Liver (tissue), 7 donors: ENCODE measurements at regions not wholly inside any gene's neighbourhood (a gene's known extent, or its start where the extent isn't known, plus 50 kb on each side); places are given as distances from the start of the nearest gene placed in this dataset.

Source experiments
- DNase-seq: peaks from one replicate; pipeline ENCODE4 v3.0.0-alpha.2; 2017; ENCODE audit warnings: low spot score
- H3K27ac ChIP-seq, 2 donors: one replicate each; pipeline ENCODE4 v1.7.0; 2013; ENCODE audit warnings: inconsistent platforms in 2 of 2, low read length in 2 of 2, control low read depth in 1 of 2, low read depth in 1 of 2, mild to moderate bottlenecking in 1 of 2
- H3K27me3 ChIP-seq, 4 donors: one replicate each; pipeline versions ENCODE4 v1.6.1 to v1.7.0; 2013; ENCODE audit warnings: low read length in 3 of 4, inconsistent platforms in 1 of 4, mild to moderate bottlenecking in 1 of 4, moderate library complexity in 1 of 4; ENCODE audit not compliant: control insufficient read depth in 4 of 4, insufficient read depth in 4 of 4
- H3K36me3 ChIP-seq, 4 donors: one replicate each; pipeline versions ENCODE4 v1.6.1 to v1.7.0; 2013; ENCODE audit warnings: low read length in 3 of 4, mild to moderate bottlenecking in 3 of 4, low read depth in 1 of 4, moderate library complexity in 1 of 4; ENCODE audit not compliant: control insufficient read depth in 4 of 4, insufficient read depth in 3 of 4
- H3K4me1 ChIP-seq, 4 donors: one replicate each; pipeline versions ENCODE4 v1.6.1 to v1.7.0; 2013; ENCODE audit warnings: low read length in 3 of 4, mild to moderate bottlenecking in 3 of 4, moderate library complexity in 1 of 4; ENCODE audit not compliant: control insufficient read depth in 4 of 4, insufficient read depth in 4 of 4
- H3K4me3 ChIP-seq, 3 donors: one replicate each; pipeline versions ENCODE4 v1.6.1 to v1.7.0; 2013; ENCODE audit warnings: low read length in 3 of 3, control low read depth in 1 of 3, low read depth in 1 of 3, mild to moderate bottlenecking in 1 of 3
- H3K9ac ChIP-seq, 2 donors: one replicate each; pipeline ENCODE4 v1.7.0; 2013; ENCODE audit warnings: low read length in 2 of 2, mild to moderate bottlenecking in 2 of 2, moderate library complexity in 2 of 2, control low read depth in 1 of 2, low read depth in 1 of 2
- H3K9me3 ChIP-seq, 4 donors: one replicate each; pipeline versions ENCODE4 v1.6.1 to v1.7.0; 2013; ENCODE audit warnings: low read length in 3 of 4; ENCODE audit not compliant: control insufficient read depth in 4 of 4
- EGR1 ChIP-seq, 2 donors: IDR thresholded peaks; 2 replicates each; pipeline ENCODE4 v1.6.1; 2016 to 2018; ENCODE audit warnings: antibody characterized with exemption in 2 of 2, low read depth in 2 of 2
- FOXA1 ChIP-seq: IDR thresholded peaks from 2 replicates; pipeline ENCODE4 v1.6.1; 2016; ENCODE audit warnings: antibody characterized with exemption
- FOXA2 ChIP-seq: IDR thresholded peaks from 2 replicates; pipeline ENCODE4 v1.6.1; 2016; ENCODE audit warnings: antibody characterized with exemption
- GABPA ChIP-seq, 2 donors: IDR thresholded peaks in 1 of 2; conservative IDR thresholded peaks in 1 of 2; 2 replicates each; pipeline ENCODE4 v1.6.1; 2016; ENCODE audit warnings: antibody characterized with exemption in 2 of 2, mild to moderate bottlenecking in 1 of 2, moderate library complexity in 1 of 2
- HNF4G ChIP-seq: IDR thresholded peaks from 2 replicates; pipeline ENCODE4 v1.6.1; 2016; ENCODE audit warnings: antibody characterized with exemption
- JUND ChIP-seq, 2 donors: IDR thresholded peaks; 2 replicates each; pipeline ENCODE4 v1.6.1; 2016; ENCODE audit warnings: antibody characterized with exemption in 2 of 2
- NR2F2 ChIP-seq: IDR thresholded peaks from 2 replicates; pipeline ENCODE4 v1.6.1; 2016; ENCODE audit warnings: antibody characterized with exemption
- RXRA ChIP-seq, 2 donors: IDR thresholded peaks; 2 replicates each; pipeline ENCODE4 v1.6.1; 2017 to 2018; ENCODE audit warnings: antibody characterized with exemption in 2 of 2, mild to moderate bottlenecking in 1 of 2
- SP1 ChIP-seq: IDR thresholded peaks from 2 replicates; pipeline ENCODE4 v1.6.1; 2018; ENCODE audit warnings: antibody characterized with exemption, mild to moderate bottlenecking
- TAF1 ChIP-seq: conservative IDR thresholded peaks from 2 replicates; pipeline ENCODE4 v1.6.1; 2016; ENCODE audit warnings: antibody characterized with exemption, mild to moderate bottlenecking
- YY1 ChIP-seq: IDR thresholded peaks from 2 replicates; pipeline ENCODE4 v1.6.1; 2016; ENCODE audit warnings: antibody characterized with exemption, mild to moderate bottlenecking
- WGBS: extraction: QIAGEN DNeasy Blood & Tissue Kit; methylation state at CpG from one replicate; pipeline ENCODE4 v1.1.7; 2013; 5-methylcytosine and 5-hydroxymethylcytosine counted together
- TF ChIP-seq, protein P1 (sequence below): IDR thresholded peaks from 2 replicates; pipeline ENCODE4 v1.6.1; 2016; ENCODE audit warnings: antibody characterized with exemption
- TF ChIP-seq, protein P2 (sequence below): IDR thresholded peaks from 2 replicates; pipeline ENCODE4 v1.6.1; 2016; ENCODE audit warnings: antibody characterized with exemption
- TF ChIP-seq, protein P3 (sequence below): IDR thresholded peaks from 2 replicates; pipeline ENCODE4 v1.6.1; 2016; ENCODE audit warnings: antibody characterized with exemption
- donor health status: healthy.
- donor health status: healthy.
- donor health status: healthy.
- donor health status: healthy.

DNA sequence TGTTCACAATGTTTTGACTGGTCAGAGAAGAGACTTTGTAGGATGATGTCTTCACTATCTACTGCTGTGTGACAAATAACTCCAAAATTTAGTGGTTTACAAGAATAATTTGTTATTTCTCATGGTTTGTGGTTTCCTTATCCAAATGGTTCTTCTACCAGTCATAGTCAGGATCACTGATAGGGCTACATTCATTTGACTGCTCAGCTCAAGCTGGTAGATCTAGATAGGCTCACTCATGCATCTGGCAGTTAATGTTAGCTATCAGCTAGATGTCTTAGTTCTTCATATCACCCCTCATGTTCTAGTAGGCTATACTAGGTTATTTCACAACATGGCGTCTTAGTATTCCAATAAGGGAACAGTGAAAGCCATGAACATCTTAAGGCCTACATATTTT lies 131.0 kb downstream of the ID4 start:
- no peaks in the 10 kb centered on the region for H3K4me1 ChIP-seq
- TF ChIP-seq, protein P1, sequence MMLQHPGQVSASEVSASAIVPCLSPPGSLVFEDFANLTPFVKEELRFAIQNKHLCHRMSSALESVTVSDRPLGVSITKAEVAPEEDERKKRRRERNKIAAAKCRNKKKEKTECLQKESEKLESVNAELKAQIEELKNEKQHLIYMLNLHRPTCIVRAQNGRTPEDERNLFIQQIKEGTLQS: no peak
- no peak for TF ChIP-seq GABPA (IDR thresholded peaks at IDR 0.05 in 1 of 2, conservative IDR thresholded peaks at IDR 0.05 in 1 of 2)
- WGBS: 82% methylated on average over 1 of the region's 1 CpG
- no peaks in the 10 kb centered on the region for H3K27me3 ChIP-seq
- H3K9ac ChIP-seq: no peak overlapping the region
- no peak overlapping the region for H3K27ac ChIP-seq
- no peak overlapping the region for H3K4me3 ChIP-seq
- H3K36me3 ChIP-seq: no peaks in the 10 kb centered on the region
- H3K9me3 ChIP-seq: no peaks in the 10 kb centered on the region
- no peak for DNase-seq

DNA sequence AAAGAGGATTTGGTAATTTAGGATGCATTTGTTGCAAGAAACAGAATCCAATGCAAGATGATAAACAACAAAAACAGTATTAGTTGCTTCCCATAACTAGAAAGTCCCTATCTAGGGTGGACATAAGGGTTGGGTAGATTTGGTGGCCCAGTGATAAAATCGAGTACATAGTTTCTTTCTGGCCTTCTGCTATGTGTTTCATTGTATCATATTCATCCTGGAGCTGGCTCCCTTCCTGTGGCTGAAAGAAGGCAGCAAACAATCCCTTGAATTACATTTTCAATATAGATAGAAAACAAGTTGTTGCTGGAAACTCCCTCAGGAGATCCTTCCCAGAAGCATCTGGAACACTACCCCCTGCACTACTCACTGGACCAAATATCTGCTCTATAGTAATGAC lies 135.1 kb downstream of the ID4 start:
- WGBS: 48% methylated on average over 1 of the region's 1 CpG
- TF ChIP-seq EGR1 (IDR thresholded peaks at IDR 0.05; ENCODE audit: low read depth in 2 of 2) (no peak), HNF4G (no peak), GABPA (IDR thresholded peaks at IDR 0.05 in 1 of 2, conservative IDR thresholded peaks at IDR 0.05 in 1 of 2) (no peak), RXRA (IDR thresholded peaks at IDR 0.05) (no peak), FOXA2 (no peak), YY1 (no peak), SP1 (no peak), NR2F2 (no peak), JUND (IDR thresholded peaks at IDR 0.05) (no peak), TAF1 (no peak)
- TF ChIP-seq, protein P2, sequence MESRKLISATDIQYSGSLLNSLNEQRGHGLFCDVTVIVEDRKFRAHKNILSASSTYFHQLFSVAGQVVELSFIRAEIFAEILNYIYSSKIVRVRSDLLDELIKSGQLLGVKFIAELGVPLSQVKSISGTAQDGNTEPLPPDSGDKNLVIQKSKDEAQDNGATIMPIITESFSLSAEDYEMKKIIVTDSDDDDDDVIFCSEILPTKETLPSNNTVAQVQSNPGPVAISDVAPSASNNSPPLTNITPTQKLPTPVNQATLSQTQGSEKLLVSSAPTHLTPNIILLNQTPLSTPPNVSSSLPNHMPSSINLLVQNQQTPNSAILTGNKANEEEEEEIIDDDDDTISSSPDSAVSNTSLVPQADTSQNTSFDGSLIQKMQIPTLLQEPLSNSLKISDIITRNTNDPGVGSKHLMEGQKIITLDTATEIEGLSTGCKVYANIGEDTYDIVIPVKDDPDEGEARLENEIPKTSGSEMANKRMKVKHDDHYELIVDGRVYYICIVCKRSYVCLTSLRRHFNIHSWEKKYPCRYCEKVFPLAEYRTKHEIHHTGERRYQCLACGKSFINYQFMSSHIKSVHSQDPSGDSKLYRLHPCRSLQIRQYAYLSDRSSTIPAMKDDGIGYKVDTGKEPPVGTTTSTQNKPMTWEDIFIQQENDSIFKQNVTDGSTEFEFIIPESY: no peak
- TF ChIP-seq, protein P3, sequence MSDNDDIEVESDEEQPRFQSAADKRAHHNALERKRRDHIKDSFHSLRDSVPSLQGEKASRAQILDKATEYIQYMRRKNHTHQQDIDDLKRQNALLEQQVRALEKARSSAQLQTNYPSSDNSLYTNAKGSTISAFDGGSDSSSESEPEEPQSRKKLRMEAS: no peak
- Histone ChIP-seq H3K36me3 (no peaks in the 10 kb centered on the region), H3K9me3 (no peaks in the 10 kb centered on the region), H3K27me3 (peaks cover 0 to 2% (median 0%) of the 10 kb centered on the region in 4 donors), H3K4me3 (no peak overlapping the region), H3K4me1 (no peaks in the 10 kb centered on the region), H3K27ac (no peak overlapping the region), H3K9ac (no peak overlapping the region)
- DNase-seq: no peak

DNA sequence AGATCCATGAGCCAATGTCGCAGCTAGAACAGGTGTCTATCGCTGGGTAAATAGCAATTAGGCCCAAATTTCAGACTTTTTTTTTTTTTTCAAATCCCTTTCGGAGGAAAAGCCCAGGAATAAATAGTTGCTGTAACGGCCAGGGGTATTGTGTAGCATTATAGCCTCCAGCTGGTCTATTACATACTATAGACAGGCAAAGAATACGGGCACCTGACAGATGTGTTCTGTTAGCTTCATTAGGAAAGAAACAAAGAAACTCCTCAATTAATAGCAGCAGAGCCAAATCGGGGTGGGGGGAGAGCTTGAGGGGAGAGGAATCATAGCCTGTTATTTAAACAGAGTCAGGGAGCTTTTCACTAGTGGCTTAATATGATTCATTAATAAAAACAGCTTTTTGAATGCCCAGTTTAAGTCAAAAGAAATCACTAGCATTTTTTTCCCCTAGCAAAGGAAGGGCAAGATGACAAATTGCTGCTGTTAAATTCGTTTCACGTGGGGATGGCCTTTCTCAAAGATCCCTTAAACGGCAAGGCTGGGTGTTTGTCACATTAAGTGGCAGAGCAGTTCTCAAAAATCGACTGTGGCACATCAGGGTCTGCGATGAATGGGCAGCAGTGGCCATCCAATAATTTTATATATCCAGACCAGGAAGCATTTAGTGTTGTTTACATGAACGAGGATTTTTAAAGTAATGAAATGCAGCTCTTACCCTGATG lies 139.4 kb downstream of the ID4 start:
- no peaks in the 10 kb centered on the region for H3K36me3 ChIP-seq
- DNase-seq: no peak
- H3K4me3 ChIP-seq: no peak overlapping the region
- TF ChIP-seq FOXA1 (no peak), YY1 (no peak), EGR1 (IDR thresholded peaks at IDR 0.05; ENCODE audit: low read depth in 2 of 2) (no peak)
- no peak overlapping the region for H3K9ac ChIP-seq
- H3K27me3 ChIP-seq: peaks cover 0 to 10% (median 0%) of the 10 kb centered on the region in 4 donors
- no peak overlapping the region for H3K27ac ChIP-seq
- no peaks in the 10 kb centered on the region for H3K4me1 ChIP-seq
- WGBS: 60% methylated on average over 12 of the region's 12 CpGs
- H3K9me3 ChIP-seq: no peaks in the 10 kb centered on the region
